ENCODE measurements at regions not wholly inside any gene's neighbourhood (a gene's known extent, or its start where the extent isn't known, plus 50 kb on each side); places are given as distances from the start of the nearest gene placed in this dataset.
A peak's percentile ranks its signal among the peaks of the same experiment; 100 is the strongest.
"Not testable (repeated sequence)": the region's sequence is repeated elsewhere in the genome, so short reads cannot be mapped to it uniquely, and the experiment has no call there.

DNA sequence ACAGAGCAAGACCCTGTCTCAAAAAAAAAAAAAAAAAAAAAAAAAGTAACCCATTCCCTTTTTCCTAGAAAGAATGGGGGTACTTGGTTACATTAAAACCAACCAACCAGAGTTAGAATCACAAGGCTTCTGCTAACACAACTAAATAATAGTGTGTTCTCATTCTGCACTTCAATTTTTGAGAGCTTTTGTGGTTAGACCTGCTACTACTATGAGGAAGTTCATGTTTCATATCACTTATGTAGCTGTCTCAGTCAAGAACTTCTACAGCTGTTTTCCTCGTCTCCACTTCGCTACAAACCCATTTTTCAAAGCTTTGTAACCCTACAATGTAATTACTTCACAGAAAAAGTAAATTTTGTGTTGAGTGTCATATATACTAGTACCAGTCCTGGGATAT lies 58.3 kb downstream of the PDHA2 start:
- H3K4me1 ChIP-seq (ENCODE audit: control insufficient read depth, insufficient read depth, low read length) = 0 out of 2 replicates have a peak, but pooled peaks cover 7% of the 10 kb centered on the region
- H3K36me3 ChIP-seq (ENCODE audit: control insufficient read depth, insufficient read depth, low read length) = no peaks in the 10 kb centered on the region
- no peaks in the 10 kb centered on the region for H3K9me3 ChIP-seq (ENCODE audit: control insufficient read depth, insufficient read depth, low read length)
- H3K27me3 ChIP-seq (ENCODE audit: control insufficient read depth, insufficient read depth, low read length) = no peaks in the 10 kb centered on the region
- no peak overlapping the region for H3K4me3 ChIP-seq (ENCODE audit: low read depth, low read length)
- H3K9ac ChIP-seq (ENCODE audit: low read depth, low read length) = no peak overlapping the region
- H3K27ac ChIP-seq (ENCODE audit: low read depth, low read length) = no peak overlapping the region

GRCh38 chr4:95909211-95909610 lies 69.3 kb downstream of the PDHA2 start:
- Histone ChIP-seq H3K27me3 (ENCODE audit: control insufficient read depth, insufficient read depth, low read length) (no peaks in the 10 kb centered on the region), H3K27ac (ENCODE audit: low read depth, low read length) (no peak overlapping the region), H3K4me1 (ENCODE audit: control insufficient read depth, insufficient read depth, low read length) (peaks cover 7% of the 10 kb centered on the region), H3K36me3 (ENCODE audit: control insufficient read depth, insufficient read depth, low read length) (no peaks in the 10 kb centered on the region), H3K9ac (ENCODE audit: low read depth, low read length) (no peak overlapping the region), H3K9me3 (ENCODE audit: control insufficient read depth, insufficient read depth, low read length) (no peaks in the 10 kb centered on the region), H3K4me3 (ENCODE audit: low read depth, low read length) (no peak overlapping the region)

DNA sequence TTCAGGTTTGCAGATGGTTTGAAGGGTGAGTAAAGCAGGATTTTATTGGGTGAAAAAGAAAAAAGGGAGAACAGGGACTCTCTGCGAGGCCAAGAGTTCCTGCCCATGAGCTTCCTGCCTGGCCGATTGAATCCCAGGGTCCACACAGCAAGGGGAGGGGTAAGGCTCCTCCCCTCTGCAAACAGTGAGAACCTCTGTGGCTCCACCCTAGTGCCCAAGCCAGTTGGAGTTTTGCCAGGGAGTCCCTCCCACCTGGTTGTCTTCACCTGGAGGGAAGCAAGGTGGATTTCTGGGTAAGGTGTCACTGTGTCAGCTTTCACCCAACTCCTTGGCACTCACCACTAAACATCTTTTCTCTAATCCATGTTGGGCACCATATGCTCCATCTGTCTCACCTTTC lies 70.9 kb downstream of the PDHA2 start:
- no peaks in the 10 kb centered on the region for H3K36me3 ChIP-seq (ENCODE audit: control insufficient read depth, insufficient read depth, low read length)
- H3K9me3 ChIP-seq (ENCODE audit: control insufficient read depth, insufficient read depth, low read length) = no peaks in the 10 kb centered on the region; the same call in 1 of the 2 replicates
- H3K27me3 ChIP-seq (ENCODE audit: control insufficient read depth, insufficient read depth, low read length) = no peaks in the 10 kb centered on the region
- H3K4me1 ChIP-seq (ENCODE audit: control insufficient read depth, insufficient read depth, low read length) = peaks cover 7% of the 10 kb centered on the region
- no peak overlapping the region for H3K27ac ChIP-seq (ENCODE audit: low read depth, low read length)
- H3K4me3 ChIP-seq (ENCODE audit: low read depth, low read length) = no peak overlapping the region
- H3K9ac ChIP-seq (ENCODE audit: low read depth, low read length) = no peak overlapping the region

DNA sequence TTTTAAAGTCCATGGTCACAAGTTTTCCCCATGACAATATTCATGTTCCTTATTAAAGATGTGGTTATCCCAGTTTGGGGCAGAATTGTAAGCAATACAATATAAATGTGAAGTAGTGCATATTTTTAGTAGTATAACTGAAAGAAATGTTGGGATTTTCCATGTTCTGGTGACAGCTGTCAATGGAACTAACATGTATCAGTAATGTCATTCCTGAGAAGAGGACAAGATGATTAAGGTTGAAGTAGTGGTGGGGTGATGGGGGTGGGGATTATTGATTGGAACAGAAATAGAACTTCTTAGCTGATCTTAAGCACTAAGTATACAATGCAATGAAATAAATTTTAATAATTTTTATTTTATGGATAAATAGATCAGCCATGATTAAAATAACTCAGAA lies 81.6 kb downstream of the PDHA2 start:
- H3K4me3 ChIP-seq (ENCODE audit: low read depth, low read length) = no peak overlapping the region
- H3K27ac ChIP-seq (ENCODE audit: low read depth, low read length) = no peak overlapping the region
- no peaks in the 10 kb centered on the region for H3K36me3 ChIP-seq (ENCODE audit: control insufficient read depth, insufficient read depth, low read length)
- H3K27me3 ChIP-seq (ENCODE audit: control insufficient read depth, insufficient read depth, low read length) = no peaks in the 10 kb centered on the region
- no peak overlapping the region for H3K9ac ChIP-seq (ENCODE audit: low read depth, low read length)
- peaks cover 5% of the 10 kb centered on the region; the same call in 1 of the 2 replicates for H3K4me1 ChIP-seq (ENCODE audit: control insufficient read depth, insufficient read depth, low read length)
- H3K9me3 ChIP-seq (ENCODE audit: control insufficient read depth, insufficient read depth, low read length) = peaks cover 38% of the 10 kb centered on the region

DNA sequence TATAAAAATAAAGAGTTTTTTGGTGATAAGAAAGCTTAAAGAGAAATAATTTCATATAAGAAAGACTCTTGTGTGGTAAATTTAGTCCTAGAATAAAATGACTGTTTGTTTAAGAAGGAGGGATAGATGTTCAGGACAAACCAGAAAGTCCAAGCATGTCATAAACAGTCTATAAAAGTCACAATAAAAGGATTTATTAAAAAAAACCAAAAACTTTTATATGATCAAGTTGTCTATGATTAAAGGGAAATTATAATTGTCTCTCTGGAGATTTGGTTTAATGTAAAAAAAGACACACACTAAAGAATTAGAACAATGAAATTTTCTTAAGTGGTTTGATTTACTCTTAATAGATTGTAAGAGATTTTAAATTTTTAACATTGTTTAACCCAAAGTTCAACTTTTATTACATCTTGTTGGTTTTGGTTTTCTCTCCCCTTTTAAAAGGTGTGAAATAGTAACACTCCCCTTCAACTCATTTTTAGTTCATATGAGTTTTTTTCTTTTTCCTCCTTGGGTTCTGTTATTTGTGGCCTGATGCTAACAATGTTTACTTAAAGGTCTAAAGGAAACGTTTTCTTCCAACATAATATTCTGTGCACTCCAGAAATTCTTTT lies 89.7 kb downstream of the PDHA2 start:
- no peaks in the 10 kb centered on the region for H3K27me3 ChIP-seq (ENCODE audit: control insufficient read depth, insufficient read depth, low read length)
- peak overlapping the region; percentile 26; the same call in 1 of the 2 replicates for H3K4me3 ChIP-seq (ENCODE audit: low read depth, low read length)
- peaks cover under 1% of the 10 kb centered on the region; the same call in 1 of the 2 replicates for H3K4me1 ChIP-seq (ENCODE audit: control insufficient read depth, insufficient read depth, low read length)
- H3K9ac ChIP-seq (ENCODE audit: low read depth, low read length) = no peak overlapping the region
- H3K36me3 ChIP-seq (ENCODE audit: control insufficient read depth, insufficient read depth, low read length) = no peaks in the 10 kb centered on the region
- no peak overlapping the region for H3K27ac ChIP-seq (ENCODE audit: low read depth, low read length)
- H3K9me3 ChIP-seq (ENCODE audit: control insufficient read depth, insufficient read depth, low read length) = peaks cover 83% of the 10 kb centered on the region

- Histone ChIP-seq H3K27ac (ENCODE audit: low read depth, low read length) (no peak overlapping the region), H3K4me3 (ENCODE audit: low read depth, low read length) (no peak overlapping the region), H3K36me3 (ENCODE audit: control insufficient read depth, insufficient read depth, low read length) (no peaks in the 10 kb centered on the region), H3K9ac (ENCODE audit: low read depth, low read length) (no peak overlapping the region), H3K27me3 (ENCODE audit: control insufficient read depth, insufficient read depth, low read length) (no peaks in the 10 kb centered on the region), H3K4me1 (ENCODE audit: control insufficient read depth, insufficient read depth, low read length) (no peaks in the 10 kb centered on the region), H3K9me3 (ENCODE audit: control insufficient read depth, insufficient read depth, low read length) (no peaks in the 10 kb centered on the region; the same call in none of the 2 replicates)
These were observed 99.2 kb downstream of the PDHA2 start for GRCh38 chr4:95939141-95939540.

DNA sequence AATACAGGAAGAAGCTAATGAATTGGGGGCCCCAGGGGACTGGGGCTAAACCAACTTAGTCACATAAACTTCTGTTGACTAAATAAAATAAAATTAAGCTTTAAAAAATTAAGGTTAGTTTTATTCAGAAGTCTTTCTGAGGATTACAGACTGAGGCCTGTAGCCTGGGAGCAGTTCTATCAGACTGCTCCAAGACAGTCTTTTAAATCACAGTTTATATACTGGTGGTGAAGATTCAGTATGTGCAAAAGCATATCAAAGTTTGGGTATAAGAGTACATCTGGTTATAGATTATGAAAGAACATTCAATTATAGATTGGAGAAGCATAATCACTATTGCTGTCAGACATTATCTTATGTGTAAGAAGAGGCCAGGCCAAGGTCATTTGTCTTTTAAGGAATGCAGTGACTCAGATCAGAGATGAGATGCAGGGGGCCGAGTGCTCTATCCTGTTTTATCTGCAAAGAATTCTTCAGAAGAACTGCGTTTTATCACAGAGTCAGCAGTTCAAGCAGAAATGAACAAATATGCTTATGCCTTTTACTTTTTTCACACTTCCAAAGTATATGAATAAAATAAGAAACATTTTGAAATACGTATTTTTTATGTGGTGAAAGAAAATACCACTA lies 109.4 kb downstream of the PDHA2 start:
- Histone ChIP-seq H3K36me3 (ENCODE audit: control insufficient read depth, insufficient read depth, low read length) (no peaks in the 10 kb centered on the region), H3K4me1 (ENCODE audit: control insufficient read depth, insufficient read depth, low read length) (no peaks in the 10 kb centered on the region), H3K9ac (ENCODE audit: low read depth, low read length) (no peak overlapping the region), H3K4me3 (ENCODE audit: low read depth, low read length) (no peak overlapping the region), H3K9me3 (ENCODE audit: control insufficient read depth, insufficient read depth, low read length) (peaks cover 8% of the 10 kb centered on the region; the same call in 1 of the 2 replicates), H3K27me3 (ENCODE audit: control insufficient read depth, insufficient read depth, low read length) (no peaks in the 10 kb centered on the region), H3K27ac (ENCODE audit: low read depth, low read length) (no peak overlapping the region)

DNA sequence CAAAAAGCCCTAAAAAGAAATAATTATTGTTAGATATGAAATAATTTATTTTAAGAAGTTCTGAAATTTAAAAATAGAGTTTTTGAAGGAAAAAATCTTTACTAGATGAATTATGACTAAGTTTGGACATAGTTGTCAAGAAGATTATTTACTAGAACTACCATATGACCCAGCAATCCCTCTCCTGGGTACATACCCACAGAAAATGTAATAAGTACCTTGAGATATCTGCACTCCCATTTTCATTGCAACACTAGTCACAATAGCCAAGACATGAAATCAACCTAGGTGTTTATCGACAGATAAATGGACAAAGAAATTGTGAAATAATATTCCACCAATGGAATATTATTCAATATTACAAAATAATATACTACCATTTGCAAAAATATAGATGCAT lies 109.9 kb downstream of the PDHA2 start:
- Histone ChIP-seq H3K4me3 (ENCODE audit: low read depth, low read length) (no peak overlapping the region), H3K36me3 (ENCODE audit: control insufficient read depth, insufficient read depth, low read length) (no peaks in the 10 kb centered on the region), H3K9me3 (ENCODE audit: control insufficient read depth, insufficient read depth, low read length) (peaks cover 8% of the 10 kb centered on the region; the same call in 1 of the 2 replicates), H3K27ac (ENCODE audit: low read depth, low read length) (no peak overlapping the region), H3K27me3 (ENCODE audit: control insufficient read depth, insufficient read depth, low read length) (no peaks in the 10 kb centered on the region), H3K4me1 (ENCODE audit: control insufficient read depth, insufficient read depth, low read length) (no peaks in the 10 kb centered on the region), H3K9ac (ENCODE audit: low read depth, low read length) (no peak overlapping the region)

DNA sequence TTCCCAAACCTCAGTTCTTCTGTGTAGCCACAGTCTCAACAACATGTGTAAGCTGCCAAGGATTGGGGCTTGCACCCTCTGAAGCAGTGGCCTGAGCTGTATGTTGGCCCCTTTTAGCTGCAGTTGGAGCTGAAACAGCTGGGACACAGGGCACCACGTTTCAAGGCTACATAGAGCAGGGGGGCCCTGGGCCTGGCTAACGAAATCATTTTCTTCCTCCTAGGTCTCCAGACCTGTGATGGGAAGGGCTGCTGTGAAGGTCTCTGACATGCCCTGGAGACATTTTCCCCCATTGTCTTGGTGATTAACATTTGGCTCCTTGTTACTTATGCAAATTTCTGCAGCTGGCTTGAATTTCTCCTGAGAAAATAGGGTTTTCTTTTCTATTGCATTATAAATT lies 112.6 kb downstream of the PDHA2 start:
- not testable (repeated sequence) for H3K27ac ChIP-seq (ENCODE audit: low read depth, low read length)

GRCh38 chr4:95956094-95956493 lies 116.2 kb downstream of the PDHA2 start:
- Histone ChIP-seq H3K27me3 (ENCODE audit: control insufficient read depth, insufficient read depth, low read length) (no peaks in the 10 kb centered on the region), H3K9me3 (ENCODE audit: control insufficient read depth, insufficient read depth, low read length) (no peaks in the 10 kb centered on the region), H3K27ac (ENCODE audit: low read depth, low read length) (no peak overlapping the region), H3K36me3 (ENCODE audit: control insufficient read depth, insufficient read depth, low read length) (no peaks in the 10 kb centered on the region), H3K4me1 (ENCODE audit: control insufficient read depth, insufficient read depth, low read length) (no peaks in the 10 kb centered on the region), H3K9ac (ENCODE audit: low read depth, low read length) (no peak overlapping the region), H3K4me3 (ENCODE audit: low read depth, low read length) (no peak overlapping the region)

More for the DNA sequence above, 112.6 kb downstream of the PDHA2 start:
- H3K9ac ChIP-seq (ENCODE audit: low read depth, low read length); H3K27me3 ChIP-seq (ENCODE audit: control insufficient read depth, insufficient read depth, low read length); H3K36me3 ChIP-seq (ENCODE audit: control insufficient read depth, insufficient read depth, low read length); H3K4me3 ChIP-seq (ENCODE audit: low read depth, low read length); H3K9me3 ChIP-seq (ENCODE audit: control insufficient read depth, insufficient read depth, low read length); H3K4me1 ChIP-seq (ENCODE audit: control insufficient read depth, insufficient read depth, low read length): not testable (repeated sequence)

GRCh38 chr4:95957054-95957453 lies 117.2 kb downstream of the PDHA2 start:
- Histone ChIP-seq H3K9me3 (ENCODE audit: control insufficient read depth, insufficient read depth, low read length) (no peaks in the 10 kb centered on the region), H3K9ac (ENCODE audit: low read depth, low read length) (no peak overlapping the region), H3K27ac (ENCODE audit: low read depth, low read length) (no peak overlapping the region), H3K36me3 (ENCODE audit: control insufficient read depth, insufficient read depth, low read length) (no peaks in the 10 kb centered on the region), H3K4me3 (ENCODE audit: low read depth, low read length) (no peak overlapping the region), H3K4me1 (ENCODE audit: control insufficient read depth, insufficient read depth, low read length) (no peaks in the 10 kb centered on the region), H3K27me3 (ENCODE audit: control insufficient read depth, insufficient read depth, low read length) (no peaks in the 10 kb centered on the region)

Measured in HUES48 (cell line).